HUES48 (cell line): ENCODE measurements at regions not wholly inside any gene's neighbourhood (a gene's known extent, or its start where the extent isn't known, plus 50 kb on each side); places are given as distances from the start of the nearest gene placed in this dataset.

Source experiments
- H3K27ac ChIP-seq: one replicate; pipeline ENCODE4 v1.7.0; 2013; ENCODE audit warnings: low read depth, low read length, inconsistent platforms
- H3K27me3 ChIP-seq: 2 replicates; pipeline ENCODE4 v1.6.1; 2013; ENCODE audit warnings: mild to moderate bottlenecking, low read length; ENCODE audit not compliant: control insufficient read depth, insufficient read depth
- H3K36me3 ChIP-seq: 2 replicates; pipeline ENCODE4 v1.6.1; 2013; ENCODE audit warnings: low read length; ENCODE audit not compliant: control insufficient read depth, insufficient read depth
- H3K4me1 ChIP-seq: 2 replicates; pipeline ENCODE4 v1.6.1; 2013; ENCODE audit warnings: mild to moderate bottlenecking, low read length; ENCODE audit not compliant: control insufficient read depth, insufficient read depth
- H3K4me3 ChIP-seq: 2 replicates; pipeline ENCODE4 v1.5.1; 2013; ENCODE audit warnings: mild to moderate bottlenecking, low read depth, low read length
- H3K9ac ChIP-seq: 2 replicates; pipeline ENCODE4 v1.6.1; 2013; ENCODE audit warnings: mild to moderate bottlenecking, low read depth, low read length, moderate library complexity
- H3K9me3 ChIP-seq: 2 replicates; pipeline ENCODE4 v1.6.1; 2013; ENCODE audit warnings: low read length; ENCODE audit not compliant: control insufficient read depth, insufficient read depth

GRCh38 chr11:91164452-91164822 is 941.6 kb upstream of the CHORDC1 start:
- Histone ChIP-seq H3K36me3 (no peaks in the 10 kb centered on the region), H3K27me3 (no peaks in the 10 kb centered on the region), H3K27ac (no peak overlapping the region), H3K9ac (no peak overlapping the region), H3K4me1 (no peaks in the 10 kb centered on the region), H3K9me3 (no peaks in the 10 kb centered on the region), H3K4me3 (no peak overlapping the region)

- H3K4me3 ChIP-seq, result no peak overlapping the region
- H3K9ac ChIP-seq, result no peak overlapping the region
- H3K36me3 ChIP-seq, result no peaks in the 10 kb centered on the region
- H3K4me1 ChIP-seq, result no peaks in the 10 kb centered on the region
- H3K9me3 ChIP-seq, result no peaks in the 10 kb centered on the region
- H3K27me3 ChIP-seq, result no peaks in the 10 kb centered on the region
- H3K27ac ChIP-seq, result no peak overlapping the region
Observed at GRCh38 chr11:91163619-91164451, 941.0 kb upstream of the CHORDC1 start.

- no peak overlapping the region for H3K9ac ChIP-seq
- H3K4me1 ChIP-seq, result no peaks in the 10 kb centered on the region
- no peaks in the 10 kb centered on the region for H3K27me3 ChIP-seq
- H3K27ac ChIP-seq, result no peak overlapping the region
- H3K36me3 ChIP-seq, result no peaks in the 10 kb centered on the region
- no peak overlapping the region for H3K4me3 ChIP-seq
- no peaks in the 10 kb centered on the region for H3K9me3 ChIP-seq
Observed at GRCh38 chr11:91160661-91161060, 937.8 kb upstream of the CHORDC1 start.

- Histone ChIP-seq H3K4me3 (no peak overlapping the region), H3K36me3 (no peaks in the 10 kb centered on the region), H3K9me3 (no peaks in the 10 kb centered on the region), H3K27me3 (no peaks in the 10 kb centered on the region), H3K27ac (no peak overlapping the region), H3K4me1 (no peaks in the 10 kb centered on the region), H3K9ac (no peak overlapping the region)
Observed at GRCh38 chr11:91158891-91159537, 936.2 kb upstream of the CHORDC1 start.

- Histone ChIP-seq H3K27me3 (no peaks in the 10 kb centered on the region), H3K27ac (no peak overlapping the region), H3K4me1 (no peaks in the 10 kb centered on the region), H3K9ac (no peak overlapping the region), H3K36me3 (no peaks in the 10 kb centered on the region), H3K4me3 (no peak overlapping the region), H3K9me3 (no peaks in the 10 kb centered on the region)
Observed at GRCh38 chr11:91158297-91158696, 935.4 kb upstream of the CHORDC1 start.

GRCh38 chr11:91156041-91156440 is 933.2 kb upstream of the CHORDC1 start:
- H3K4me3 ChIP-seq, result no peak overlapping the region
- H3K4me1 ChIP-seq, result no peaks in the 10 kb centered on the region
- H3K9me3 ChIP-seq, result peaks cover 15% of the 10 kb centered on the region
- no peaks in the 10 kb centered on the region for H3K36me3 ChIP-seq
- no peak overlapping the region for H3K27ac ChIP-seq
- no peak overlapping the region for H3K9ac ChIP-seq
- no peaks in the 10 kb centered on the region for H3K27me3 ChIP-seq

GRCh38 chr11:91147885-91148284 is 925.0 kb upstream of the CHORDC1 start:
- H3K4me3 ChIP-seq, result no peak overlapping the region

GRCh38 chr11:91141655-91142054 is 918.8 kb upstream of the CHORDC1 start:
- H3K4me1 ChIP-seq, result no peaks in the 10 kb centered on the region
- H3K27ac ChIP-seq, result no peak overlapping the region
- no peak overlapping the region for H3K4me3 ChIP-seq

More at GRCh38 chr11:91147885-91148284, 925.0 kb upstream of the CHORDC1 start:
- peaks cover 13% of the 10 kb centered on the region for H3K9me3 ChIP-seq
- H3K27me3 ChIP-seq, result no peaks in the 10 kb centered on the region
- H3K4me1 ChIP-seq, result no peaks in the 10 kb centered on the region
- no peak overlapping the region for H3K9ac ChIP-seq
- no peak overlapping the region for H3K27ac ChIP-seq
- H3K36me3 ChIP-seq, result no peaks in the 10 kb centered on the region

GRCh38 chr11:91136631-91137030 is 913.8 kb upstream of the CHORDC1 start:
- no peak overlapping the region for H3K27ac ChIP-seq
- H3K4me1 ChIP-seq, result 0 out of 2 replicates have a peak, but pooled peaks cover 5% of the 10 kb centered on the region
- H3K27me3 ChIP-seq, result no peaks in the 10 kb centered on the region
- no peaks in the 10 kb centered on the region for H3K9me3 ChIP-seq
- no peaks in the 10 kb centered on the region for H3K36me3 ChIP-seq
- no peak overlapping the region for H3K4me3 ChIP-seq
- no peak overlapping the region for H3K9ac ChIP-seq

More at GRCh38 chr11:91141655-91142054, 918.8 kb upstream of the CHORDC1 start:
- no peaks in the 10 kb centered on the region for H3K27me3 ChIP-seq
- H3K9me3 ChIP-seq, result no peaks in the 10 kb centered on the region
- no peaks in the 10 kb centered on the region for H3K36me3 ChIP-seq
- no peak overlapping the region for H3K9ac ChIP-seq

GRCh38 chr11:91133361-91133760 is 910.5 kb upstream of the CHORDC1 start:
- Histone ChIP-seq H3K27me3 (no peaks in the 10 kb centered on the region), H3K9me3 (no peaks in the 10 kb centered on the region), H3K4me3 (no peak overlapping the region), H3K9ac (no peak overlapping the region), H3K27ac (no peak overlapping the region), H3K4me1 (0 out of 2 replicates have a peak, but pooled peaks cover 5% of the 10 kb centered on the region), H3K36me3 (no peaks in the 10 kb centered on the region)

- Histone ChIP-seq H3K4me3 (no peak overlapping the region), H3K4me1 (peaks cover 13% of the 10 kb centered on the region; the same call in 1 of the 2 replicates), H3K9me3 (no peaks in the 10 kb centered on the region), H3K27ac (no peak overlapping the region), H3K9ac (no peak overlapping the region), H3K27me3 (no peaks in the 10 kb centered on the region), H3K36me3 (no peaks in the 10 kb centered on the region)
Observed at GRCh38 chr11:91129596-91129995, 906.7 kb upstream of the CHORDC1 start.
